HG03439 (cell line): ENCODE measurements at regions not wholly inside any gene's neighbourhood (a gene's known extent, or its start where the extent isn't known, plus 50 kb on each side); places are given as distances from the start of the nearest gene placed in this dataset.
"Not testable (repeated sequence)": the region's sequence is repeated elsewhere in the genome, so short reads cannot be mapped to it uniquely, and the experiment has no call there.

Experiments used
- ATAC-seq: cut with Tn5 transposase; IDR thresholded peaks from one replicate; pipeline ENCODE4 v1.9.1; 2021; ENCODE audit warnings: mild to moderate bottlenecking, moderate library complexity; ENCODE audit not compliant: unreplicated experiment

DNA sequence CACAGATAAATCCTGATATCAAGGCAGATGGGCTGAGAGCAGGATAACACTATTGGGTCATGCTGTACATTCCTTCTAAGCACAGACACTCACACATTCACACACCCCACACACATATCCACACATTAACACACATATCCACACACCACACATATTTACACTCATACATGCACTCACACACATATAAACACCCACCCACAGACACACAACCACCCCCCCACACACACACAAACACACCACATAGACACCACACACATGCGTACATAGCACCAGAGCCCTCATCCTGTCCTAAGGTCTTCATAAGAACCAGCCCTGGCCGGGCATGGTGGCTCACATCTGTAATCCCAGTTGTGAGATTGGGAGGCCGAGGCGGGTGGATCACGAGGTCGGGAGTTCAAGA lies 322.3 kb upstream of the ADCY2 start:
- no peak for ATAC-seq

DNA sequence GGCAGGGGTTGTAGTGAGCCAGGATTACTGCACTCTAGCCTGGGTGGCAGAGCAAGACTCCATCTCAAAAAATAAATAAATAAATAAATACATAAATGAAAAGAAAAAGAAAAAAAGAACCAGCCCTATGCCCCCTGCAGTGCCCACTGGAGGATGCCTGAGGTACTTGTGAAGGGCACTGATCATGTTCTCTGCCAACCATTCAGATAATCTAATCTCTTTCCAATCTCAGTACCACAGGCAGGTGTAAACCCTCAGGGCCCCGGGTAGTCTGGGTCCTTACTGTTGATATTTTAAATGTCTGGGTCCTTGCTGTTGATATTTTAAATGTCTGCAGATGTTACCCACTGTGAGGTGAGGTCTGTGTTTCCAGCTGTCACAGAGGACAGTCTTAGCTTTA lies 321.8 kb upstream of the ADCY2 start:
- no peak for ATAC-seq

DNA sequence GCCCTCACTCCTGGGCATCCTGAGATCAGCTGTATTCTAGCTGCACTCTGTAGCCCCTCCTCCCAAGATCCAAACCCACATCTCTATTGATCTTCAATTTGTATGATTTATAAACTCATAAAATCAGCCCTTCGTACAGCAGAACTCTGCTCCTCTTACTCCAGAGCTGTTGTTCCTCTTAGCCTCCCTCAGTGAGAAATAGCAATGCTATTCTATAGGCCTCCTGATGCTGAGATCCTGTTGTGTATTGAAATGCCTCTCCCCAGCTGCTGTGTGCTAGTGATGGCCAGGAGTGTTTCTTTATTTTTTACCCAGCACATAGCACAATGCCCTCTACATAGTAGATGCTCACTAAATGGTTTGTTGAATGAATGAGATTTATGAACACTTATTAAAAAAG lies 320.5 kb upstream of the ADCY2 start:
- no peak for ATAC-seq

DNA sequence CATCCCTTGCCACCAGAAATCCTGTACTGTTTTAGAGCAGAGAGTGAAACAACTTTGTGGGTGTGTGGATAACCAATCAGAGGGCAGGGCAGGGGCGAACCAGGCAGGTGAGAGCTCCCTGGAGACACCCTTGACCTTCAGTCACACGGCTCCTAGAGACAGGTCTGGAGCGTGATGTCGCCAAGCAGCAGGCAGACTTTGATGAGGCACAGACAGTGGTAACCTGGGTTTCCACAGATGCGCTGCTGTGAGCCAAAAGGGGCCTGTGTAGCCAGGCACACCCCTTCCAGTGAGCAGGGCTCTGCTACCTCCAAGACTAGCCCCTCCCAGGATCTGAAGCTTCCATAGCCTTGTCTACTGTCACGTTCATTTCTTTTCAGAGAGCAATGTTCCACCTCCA lies 317.8 kb upstream of the ADCY2 start:
- ATAC-seq: no peak

DNA sequence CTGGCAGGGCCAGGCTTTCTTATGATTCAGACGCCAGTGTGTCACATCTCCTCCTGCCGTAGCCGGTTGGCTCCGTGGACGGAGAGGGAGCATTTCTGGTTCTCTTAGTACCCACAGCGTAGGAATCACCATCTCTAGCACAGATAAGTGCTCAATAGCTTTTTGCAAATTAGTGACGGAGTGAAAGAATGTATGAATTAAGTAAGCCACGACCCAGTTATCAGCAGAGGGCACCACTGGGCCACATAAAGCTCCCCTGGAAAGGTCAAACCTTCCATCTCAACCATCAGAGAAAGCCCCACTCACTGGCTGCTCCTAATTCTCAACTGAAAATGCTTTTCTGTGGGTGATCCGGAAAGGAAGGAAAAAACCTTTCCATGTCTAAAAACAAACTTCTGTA lies 317.0 kb upstream of the ADCY2 start:
- no peak for ATAC-seq

DNA sequence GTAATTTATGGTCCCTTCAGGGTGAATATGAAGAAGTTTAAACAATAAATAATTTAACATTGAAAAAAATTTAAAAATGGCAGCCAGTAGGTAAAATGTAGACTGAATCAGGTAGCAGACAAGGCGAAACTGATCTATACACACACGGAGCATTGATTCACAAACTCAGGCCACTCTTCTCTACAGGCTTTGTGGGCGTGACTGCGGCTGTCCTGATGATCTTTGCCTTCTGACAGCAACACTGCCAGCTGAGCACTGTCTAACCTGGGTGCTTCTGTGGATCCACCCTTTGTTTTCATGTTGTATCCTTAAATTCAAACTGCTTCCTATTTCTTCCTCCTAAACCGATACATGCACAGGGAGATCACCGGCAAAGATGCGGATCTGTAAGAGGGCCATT lies 315.4 kb upstream of the ADCY2 start:
- ATAC-seq: no peak

DNA sequence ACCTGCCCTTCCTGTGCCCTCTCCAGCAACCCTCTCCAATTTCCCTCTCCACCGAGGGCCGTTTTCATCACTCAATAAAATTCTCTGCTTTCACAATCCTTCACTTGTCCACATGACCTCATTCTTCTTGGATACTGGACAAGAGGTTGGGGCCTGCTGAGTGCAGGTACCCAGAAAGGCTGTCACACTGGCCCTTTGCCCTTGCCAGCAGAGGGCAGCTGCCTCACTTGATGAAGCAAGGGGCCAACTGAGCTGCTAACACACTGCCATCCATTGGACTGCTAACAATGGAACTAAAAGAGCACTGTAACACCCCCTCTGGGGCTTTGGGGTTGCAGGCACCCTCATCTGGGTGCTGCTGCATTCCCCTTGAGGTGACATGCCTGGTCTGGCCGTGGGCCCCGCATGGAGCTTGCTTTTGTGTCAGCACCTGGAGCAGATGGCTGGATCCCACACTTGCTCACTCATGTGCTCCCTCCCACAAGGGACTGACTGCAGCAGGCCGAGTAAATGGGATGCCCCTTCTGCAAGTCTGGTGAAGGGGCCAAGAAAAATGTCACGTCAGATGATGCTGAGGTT lies 308.1 kb upstream of the ADCY2 start:
- no peak for ATAC-seq

DNA sequence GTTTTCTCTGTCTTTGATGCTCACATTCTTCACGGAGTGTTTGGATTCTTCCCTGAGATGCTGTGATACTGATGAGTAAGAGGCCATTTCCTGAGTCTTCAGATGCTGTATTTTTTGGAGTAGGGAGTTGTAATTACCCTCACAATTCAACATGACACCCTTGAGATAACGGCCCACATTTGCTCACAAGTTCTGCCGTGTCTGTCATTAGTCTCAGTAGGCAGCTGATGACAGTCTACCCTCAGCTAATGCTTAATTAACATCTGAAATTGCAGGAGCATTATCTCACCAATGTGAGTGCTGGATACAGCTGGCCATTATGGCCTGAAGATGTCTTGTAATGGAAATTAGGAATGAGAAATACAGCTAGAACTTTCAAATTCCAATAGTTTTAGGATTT lies 307.1 kb upstream of the ADCY2 start:
- ATAC-seq: no peak

DNA sequence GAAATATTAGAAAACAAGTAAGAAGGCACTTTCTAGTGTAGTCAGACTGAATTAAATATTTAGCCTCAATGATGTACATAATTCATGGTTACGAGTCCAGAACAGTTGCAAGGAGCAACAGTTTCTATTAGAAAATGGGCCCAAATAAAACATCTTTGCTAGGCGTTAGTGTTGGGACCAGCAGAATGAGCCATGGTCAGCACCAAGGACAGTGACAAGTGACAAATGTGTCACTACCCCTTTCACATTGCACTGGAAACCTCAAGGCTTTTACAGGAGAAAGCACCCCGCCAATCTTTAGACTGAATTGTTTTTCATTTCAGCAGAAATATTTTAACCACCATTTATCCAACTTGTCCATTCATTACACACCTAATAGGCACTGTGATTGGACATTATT lies 301.3 kb upstream of the ADCY2 start:
- no peak for ATAC-seq

DNA sequence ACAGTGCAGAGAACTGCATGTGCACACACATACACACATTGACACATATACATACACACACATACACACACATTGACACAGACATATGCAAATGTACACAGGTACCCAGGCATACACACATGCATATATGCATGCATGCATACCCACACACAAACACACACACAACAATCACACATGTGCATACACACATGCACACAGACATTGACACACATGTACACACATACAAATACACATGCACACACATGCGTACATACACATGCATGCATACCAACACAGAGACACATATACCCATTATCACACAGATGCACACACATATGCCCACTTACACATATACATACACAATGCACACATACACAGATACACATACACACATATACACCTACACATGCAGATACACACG lies 299.6 kb upstream of the ADCY2 start:
- ATAC-seq: no peak

DNA sequence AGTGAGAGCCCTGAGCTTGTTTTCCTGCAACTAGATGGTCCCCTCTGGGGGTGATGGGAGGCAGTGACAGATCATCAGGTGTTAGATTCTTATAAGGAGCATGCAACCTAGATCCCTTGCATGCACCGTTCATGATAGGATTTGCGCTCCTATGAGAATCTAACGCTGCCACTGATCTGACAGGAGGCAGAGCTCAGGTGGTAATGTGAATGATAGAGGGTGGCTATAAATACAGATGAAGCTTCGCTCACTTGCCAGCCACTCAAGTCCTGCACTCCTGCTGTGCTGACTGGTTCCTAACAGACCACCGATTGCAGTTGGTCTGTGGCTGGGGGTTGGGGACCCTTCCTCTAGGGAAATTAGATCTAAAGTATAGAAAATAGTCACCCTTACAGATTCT lies 290.6 kb upstream of the ADCY2 start:
- ATAC-seq: no peak

DNA sequence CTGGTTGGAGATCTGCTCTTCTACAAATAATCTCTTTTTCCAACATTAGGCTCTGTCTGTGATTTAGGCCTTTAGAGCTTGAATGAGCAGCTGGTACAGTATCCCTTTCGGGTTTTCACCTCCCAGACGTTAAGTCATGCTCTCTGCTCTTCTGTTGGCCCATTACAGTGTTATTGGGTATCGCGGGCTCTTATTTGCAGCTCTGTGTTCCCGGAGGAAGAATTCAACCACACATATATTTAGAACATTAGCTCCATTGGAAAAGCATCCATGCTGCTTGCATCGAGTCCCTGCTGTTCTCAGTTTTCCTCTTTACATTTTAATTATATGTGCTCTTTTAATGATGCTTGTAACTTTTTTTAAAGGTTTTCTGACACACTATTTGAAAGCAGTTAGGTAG lies 278.0 kb upstream of the ADCY2 start:
- ATAC-seq: no peak

DNA sequence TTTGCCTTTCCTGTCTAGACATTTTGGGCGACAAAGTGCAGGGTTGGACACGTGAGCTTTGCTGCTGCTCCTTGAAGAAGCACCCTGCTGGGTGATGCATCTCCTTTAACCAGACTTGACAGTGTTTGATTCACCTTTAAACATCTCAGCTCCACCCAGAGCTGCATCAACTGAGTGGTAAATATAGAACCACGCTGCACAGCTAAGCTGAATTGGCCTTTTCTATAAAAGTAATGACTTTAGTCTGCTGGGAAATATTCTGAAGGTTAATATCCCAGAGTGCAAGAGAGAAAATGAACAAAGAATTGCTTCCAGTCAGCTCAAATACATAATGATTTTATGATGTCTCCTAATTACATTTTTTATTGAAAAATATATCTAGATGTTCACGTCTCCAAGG lies 264.3 kb upstream of the ADCY2 start:
- no peak for ATAC-seq

DNA sequence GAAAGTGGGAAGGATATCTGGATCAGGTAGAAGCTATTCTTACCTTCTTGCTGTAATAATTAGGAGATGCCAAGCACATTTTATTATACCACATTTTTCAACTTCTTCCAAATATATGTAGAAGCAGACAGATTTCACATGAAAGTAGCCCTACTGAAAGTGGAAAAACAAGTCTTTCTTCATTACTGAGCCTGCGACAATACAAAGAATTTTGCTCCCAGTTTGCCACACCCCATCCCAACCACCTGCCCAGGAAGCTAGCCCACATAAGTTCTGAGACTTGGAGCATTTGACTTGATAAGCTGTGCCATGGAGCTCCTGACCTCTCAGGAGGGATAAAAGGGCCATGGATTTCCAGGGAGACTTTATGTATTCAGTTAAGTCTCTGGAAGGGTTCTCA lies 249.1 kb upstream of the ADCY2 start:
- ATAC-seq: no peak

DNA sequence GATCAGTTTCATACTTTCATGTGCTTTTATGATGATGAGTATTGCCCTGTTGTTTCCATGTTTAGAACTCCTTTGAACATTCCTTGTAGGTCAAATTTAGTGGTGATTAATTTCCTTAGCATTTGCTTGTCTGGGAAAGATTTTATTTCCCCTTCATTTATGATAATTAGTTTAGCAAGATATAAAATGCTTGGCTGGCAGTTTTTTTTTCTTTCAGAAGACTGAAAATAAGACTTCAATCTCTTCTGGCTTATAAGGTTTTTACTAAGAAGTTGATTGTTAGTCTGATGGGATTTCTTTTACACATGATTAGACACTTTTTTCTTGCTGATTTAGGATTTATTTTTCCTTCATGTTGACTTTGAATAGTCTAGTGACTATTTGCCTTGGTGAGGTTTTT lies 238.9 kb upstream of the ADCY2 start:
- no peak for ATAC-seq

DNA sequence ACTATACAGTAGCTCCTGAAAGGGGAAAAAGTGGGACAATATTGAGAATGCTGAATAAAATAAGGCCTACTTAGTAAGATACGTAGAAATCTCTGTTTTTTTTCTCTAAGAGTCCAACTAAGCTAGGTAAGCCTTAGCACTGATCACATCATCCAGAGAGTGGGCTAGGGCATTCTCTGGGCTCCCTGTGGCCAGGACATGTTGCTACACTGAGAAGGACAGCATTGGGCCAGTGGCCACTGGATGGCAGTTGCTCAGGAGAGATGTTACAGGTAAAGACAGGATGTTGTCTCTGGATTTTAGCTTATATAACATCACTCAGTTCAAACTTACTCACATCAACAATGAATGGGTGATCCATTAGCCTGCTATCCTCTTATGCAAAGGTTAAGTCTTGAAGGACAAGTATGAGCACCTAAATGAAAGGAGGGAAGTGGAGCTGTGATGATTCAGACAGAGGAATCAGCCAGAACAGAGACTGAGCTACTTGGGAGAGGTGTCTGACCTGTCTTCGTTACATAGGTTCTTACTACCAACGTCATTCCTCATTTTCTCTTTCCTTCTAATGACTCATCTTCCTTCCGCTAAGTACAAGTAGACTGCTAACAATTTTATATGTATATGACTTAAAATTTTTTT lies 226.6 kb upstream of the ADCY2 start:
- no peak for ATAC-seq

DNA sequence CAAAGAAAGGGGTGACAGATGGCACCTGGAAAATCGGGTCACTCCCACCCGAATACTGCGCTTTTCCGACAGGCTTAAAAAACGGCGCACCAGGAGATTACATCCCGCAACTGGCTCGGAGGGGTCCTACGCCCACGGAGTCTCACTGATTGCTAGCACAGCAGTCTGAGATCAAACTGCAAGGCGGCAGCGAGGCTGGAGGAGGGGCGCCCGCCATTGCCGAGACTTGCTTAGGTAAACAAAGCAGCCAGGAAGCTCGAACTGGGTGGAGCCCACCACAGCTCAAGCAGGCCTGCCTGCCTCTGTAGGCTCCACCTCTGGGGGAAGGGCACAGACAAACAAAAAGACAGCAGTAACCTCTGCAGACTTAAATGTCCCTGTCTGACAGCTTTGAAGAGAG lies 225.2 kb upstream of the ADCY2 start:
- ATAC-seq: not testable (repeated sequence)

DNA sequence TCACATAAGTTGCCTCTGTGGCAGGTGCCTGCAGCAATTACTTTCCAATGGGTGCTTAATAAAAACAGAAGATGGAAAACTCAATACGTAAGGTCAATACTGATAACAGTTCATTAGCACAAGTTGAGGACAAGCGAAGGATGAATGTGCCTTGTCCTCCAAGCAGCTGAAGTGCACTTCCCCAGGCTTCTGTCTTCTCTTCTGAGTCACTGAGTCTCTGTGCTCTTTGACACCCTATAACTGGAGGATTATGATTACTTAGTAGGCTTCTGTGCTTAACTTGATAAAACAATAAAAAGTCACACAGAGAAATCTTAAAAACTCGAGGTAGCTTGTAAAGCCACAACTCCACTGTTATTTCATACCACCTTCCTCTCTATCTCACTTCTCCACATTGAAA lies 216.6 kb upstream of the ADCY2 start:
- ATAC-seq: no peak

DNA sequence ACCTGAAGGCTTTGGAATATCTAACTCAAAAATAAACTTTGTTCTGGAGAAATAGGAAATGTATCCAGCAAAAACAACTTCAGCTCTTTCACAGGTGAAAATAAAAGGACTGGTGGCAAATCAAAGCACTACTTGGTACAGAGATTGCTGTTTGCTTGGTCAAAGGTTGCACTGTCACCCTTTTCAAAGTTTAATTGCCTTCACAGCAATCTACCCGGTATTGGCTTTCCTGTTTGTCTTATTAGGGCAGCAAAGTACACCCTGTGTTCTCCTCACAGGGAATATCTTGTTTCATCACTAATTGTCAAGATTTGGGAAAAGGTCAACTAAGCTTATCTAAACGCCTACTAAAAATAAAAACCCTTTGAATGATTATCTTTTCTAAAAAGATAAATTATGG lies 214.1 kb upstream of the ADCY2 start:
- ATAC-seq: no peak

DNA sequence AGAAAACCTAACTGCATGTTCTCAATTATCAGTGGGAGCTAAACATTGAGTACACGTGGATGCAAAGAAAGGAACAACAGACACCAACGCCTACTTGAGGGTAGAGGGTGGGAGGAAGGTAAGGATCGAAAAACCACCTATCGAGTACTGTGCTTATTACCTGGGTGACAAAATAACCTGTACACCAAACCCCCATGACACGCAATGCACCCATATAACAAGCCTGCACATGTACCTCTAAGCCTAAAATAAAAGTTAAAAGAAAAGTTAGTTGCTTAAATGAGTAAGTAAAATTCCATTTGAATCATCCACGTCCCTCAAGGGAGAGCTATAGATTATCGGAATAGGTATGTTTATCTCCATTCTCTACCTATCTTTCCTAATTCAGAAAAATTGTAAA lies 210.2 kb upstream of the ADCY2 start:
- no peak for ATAC-seq

DNA sequence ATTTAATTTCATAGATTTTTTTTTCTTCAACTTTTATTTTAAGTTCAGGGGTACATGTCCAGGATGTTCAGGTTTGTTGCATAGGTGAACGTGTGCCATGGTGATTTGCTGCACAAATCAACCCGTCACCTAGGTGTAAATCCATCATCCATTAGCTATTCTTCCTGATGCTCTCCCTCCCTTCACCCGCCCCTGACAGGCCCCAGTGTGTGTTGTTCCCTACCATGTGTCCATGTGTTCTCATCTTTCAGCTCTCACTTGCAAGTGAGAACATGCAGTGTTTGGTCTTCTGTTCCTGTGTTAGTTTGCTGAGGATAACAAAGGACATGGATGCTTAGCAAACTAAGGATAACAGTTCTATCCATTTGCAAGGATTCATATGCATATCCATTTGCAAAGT lies 209.1 kb upstream of the ADCY2 start:
- no peak for ATAC-seq

DNA sequence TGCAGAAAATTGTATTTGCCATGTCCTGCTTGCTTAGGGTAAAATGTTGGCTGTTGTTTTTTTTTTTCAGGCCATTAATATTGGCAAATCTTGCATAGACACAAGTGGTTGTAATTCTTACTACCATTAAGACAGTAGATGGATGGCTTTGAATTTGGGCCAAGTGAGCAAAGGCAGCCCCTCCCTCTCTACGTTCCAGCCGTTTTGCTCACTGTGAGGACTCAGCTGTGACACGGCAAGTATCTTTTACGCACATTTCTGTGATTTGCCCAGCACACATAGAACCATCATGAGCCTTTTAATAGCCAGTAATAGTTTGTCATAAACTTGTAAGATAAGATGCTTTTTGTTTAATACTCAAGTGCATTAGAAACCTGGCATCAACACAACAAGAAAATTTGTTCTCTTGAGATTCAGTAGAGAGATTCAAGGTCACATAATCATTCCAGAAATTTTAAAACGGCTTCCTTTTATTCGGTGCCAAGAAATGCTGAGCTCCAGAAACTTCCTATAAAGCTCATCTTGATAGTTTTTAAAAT lies 205.2 kb upstream of the ADCY2 start:
- no peak for ATAC-seq

DNA sequence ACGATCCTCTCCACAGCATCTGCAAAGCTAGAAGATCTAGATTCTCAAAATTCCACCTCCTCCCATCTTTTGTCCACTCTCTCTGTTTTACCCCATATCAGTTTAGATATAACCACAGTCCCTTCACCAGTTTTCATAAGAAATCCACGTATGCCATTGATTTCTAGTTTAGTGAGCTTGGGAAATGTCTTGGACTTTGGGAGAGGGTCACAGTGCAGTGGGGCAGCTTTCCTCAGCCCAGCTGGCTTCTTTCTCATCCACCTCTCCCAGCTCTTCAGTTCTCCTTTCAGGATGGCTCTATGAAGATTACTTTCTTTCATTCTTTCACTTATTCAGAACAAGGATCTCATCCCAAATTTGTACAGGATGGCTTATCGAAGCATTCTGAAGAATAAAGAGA lies 203.9 kb upstream of the ADCY2 start:
- ATAC-seq: no peak
